ENCODE measurements at regions not wholly inside any gene's neighbourhood (a gene's known extent, or its start where the extent isn't known, plus 50 kb on each side); places are given as distances from the start of the nearest gene placed in this dataset.

GRCh38 chr13:111516712-111517640, 196.5 kb downstream of the TEX29 start:
- DNase-seq (ENCODE audit: low spot score), result no peak

GRCh38 chr13:111517641-111518010, 197.2 kb downstream of the TEX29 start:
- DNase-seq (ENCODE audit: low spot score), result no peak

GRCh38 chr13:111518161-111518792, 197.8 kb downstream of the TEX29 start:
- DNase-seq (ENCODE audit: low spot score), result peak; percentile 43

- peak; percentile 46 for DNase-seq (ENCODE audit: low spot score)
These were observed 198.6 kb downstream of the TEX29 start for GRCh38 chr13:111519041-111519440.

- DNase-seq (ENCODE audit: low spot score), result peak; percentile 23
These were observed 199.2 kb downstream of the TEX29 start for GRCh38 chr13:111519490-111520170.

- DNase-seq (ENCODE audit: low spot score), result peak; percentile 30
These were observed 200.6 kb downstream of the TEX29 start for GRCh38 chr13:111521030-111521429.

GRCh38 chr13:111521691-111522229, 201.3 kb downstream of the TEX29 start:
- DNase-seq (ENCODE audit: low spot score), result no peak

GRCh38 chr13:111525320-111526118, 205.1 kb downstream of the TEX29 start:
- no peak for DNase-seq (ENCODE audit: low spot score)

GRCh38 chr13:111526922-111527321, 206.5 kb downstream of the TEX29 start:
- no peak for DNase-seq (ENCODE audit: low spot score)

GRCh38 chr13:111527614-111528229, 207.3 kb downstream of the TEX29 start:
- DNase-seq (ENCODE audit: low spot score), result no peak

- no peak for DNase-seq (ENCODE audit: low spot score)
These were observed 208.1 kb downstream of the TEX29 start for GRCh38 chr13:111528513-111528912.

GRCh38 chr13:111530137-111530870, 209.9 kb downstream of the TEX29 start:
- DNase-seq (ENCODE audit: low spot score), result peak; percentile 46

GRCh38 chr13:111531505-111531904, 211.1 kb downstream of the TEX29 start:
- DNase-seq (ENCODE audit: low spot score), result no peak

- DNase-seq (ENCODE audit: low spot score), result no peak
These were observed 211.7 kb downstream of the TEX29 start for GRCh38 chr13:111532111-111532510.

GRCh38 chr13:111533900-111534683, 213.7 kb downstream of the TEX29 start:
- no peak for DNase-seq (ENCODE audit: low spot score)

GRCh38 chr13:111534751-111535522, 214.5 kb downstream of the TEX29 start:
- no peak for DNase-seq (ENCODE audit: low spot score)

- DNase-seq (ENCODE audit: low spot score), result no peak
These were observed 215.0 kb downstream of the TEX29 start for GRCh38 chr13:111535523-111535811.

- DNase-seq (ENCODE audit: low spot score), result no peak
These were observed 215.7 kb downstream of the TEX29 start for GRCh38 chr13:111536075-111536642.

Data from ecto neural progenitor cell (in vitro differentiated cells).